ENCODE measurements at regions not wholly inside any gene's neighbourhood (a gene's known extent, or its start where the extent isn't known, plus 50 kb on each side); places are given as distances from the start of the nearest gene placed in this dataset.

DNA sequence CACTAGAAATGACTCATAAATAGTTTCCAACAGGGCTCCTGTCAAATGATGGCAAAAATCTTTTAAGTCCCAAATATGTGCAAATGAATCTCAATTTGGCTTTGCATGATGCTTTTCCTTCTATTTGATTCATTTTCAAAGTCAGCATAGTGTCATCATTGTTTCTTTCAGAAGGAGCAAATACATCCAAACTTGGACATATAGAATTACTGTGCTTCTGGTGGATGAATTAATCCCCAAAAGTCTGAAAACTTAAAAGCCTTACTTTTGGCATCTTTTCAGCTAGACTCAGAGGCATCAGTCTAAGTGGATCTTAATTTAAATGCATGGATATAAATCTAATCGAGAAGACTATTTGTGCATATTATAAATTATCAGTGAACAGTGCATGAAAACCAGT is 578.1 kb upstream of the FZD8 start:
- BruUV-seq (replicated peaks): no TSS peak
- Histone ChIP-seq H3K23ac (ENCODE audit: low read depth, low read length) (no peak overlapping the region), H3K4me3 (ENCODE audit: insufficient read depth, low read depth, low read length) (no peak overlapping the region), H2BK5ac (ENCODE audit: low read depth, low read length, poor library complexity, severe bottlenecking) (no peak overlapping the region), H2AFZ (replicated peaks; ENCODE audit: low read length, poor library complexity) (no peak overlapping the region), H3K9ac (ENCODE audit: low read depth, low read length) (no peak overlapping the region), H3K9me1 (ENCODE audit: insufficient read depth, low read length) (no peaks in the 10 kb centered on the region), H3K4ac (ENCODE audit: low read depth, low read length) (no peak overlapping the region), H3K9me3 (ENCODE audit: control insufficient read depth, insufficient read depth, low read length) (no peaks in the 10 kb centered on the region), H4K8ac (ENCODE audit: low read depth in 2 of 2, low read length in 2 of 2) (no peak overlapping the region), H2BK120ac (ENCODE audit: low read depth, low read length) (no peak overlapping the region), H3K27me3 (ENCODE audit: control insufficient read depth, insufficient read depth, low read length) (no peaks in the 10 kb centered on the region), H2AK5ac (ENCODE audit: low read depth, low read length) (no peak overlapping the region), H2BK15ac (ENCODE audit: low read depth, low read length) (no peak overlapping the region), H2BK20ac (ENCODE audit: low read depth, low read length) (no peak overlapping the region), H3K56ac (ENCODE audit: extremely low read depth, insufficient read depth, low read length) (no peak overlapping the region), H3K27ac (ENCODE audit: insufficient read depth, low read length) (no peak overlapping the region), H3K4me2 (ENCODE audit: low read depth, low read length) (no peak overlapping the region), H4K91ac (ENCODE audit: insufficient read depth, low read depth, low read length) (no peak overlapping the region), H3K36me3 (ENCODE audit: control insufficient read depth, insufficient read depth, low read length) (no peaks in the 10 kb centered on the region), H3K14ac (replicated peaks; ENCODE audit: low read depth, low read length) (no peak overlapping the region), H2AK9ac (replicated peaks; ENCODE audit: low read depth, low read length, poor library complexity) (no peak overlapping the region), H3K18ac (ENCODE audit: low read depth, low read length) (no peak overlapping the region), H3K79me1 (ENCODE audit: low read depth in 1 of 2, low read length in 2 of 2) (no peaks in the 10 kb centered on the region), H4K5ac (ENCODE audit: low read depth, low read length) (no peak overlapping the region), H3K4me1 (ENCODE audit: control insufficient read depth, insufficient read depth, low read length) (no peaks in the 10 kb centered on the region; the same call in 1 of the 2 replicates), H4K20me1 (ENCODE audit: insufficient read depth, low read length) (no peaks in the 10 kb centered on the region)
- in situ Hi-C loops (cut with MboI; ENCODE audit: low sequenced_read_pairs): no loop called here
- TF ChIP-seq, protein P1, sequence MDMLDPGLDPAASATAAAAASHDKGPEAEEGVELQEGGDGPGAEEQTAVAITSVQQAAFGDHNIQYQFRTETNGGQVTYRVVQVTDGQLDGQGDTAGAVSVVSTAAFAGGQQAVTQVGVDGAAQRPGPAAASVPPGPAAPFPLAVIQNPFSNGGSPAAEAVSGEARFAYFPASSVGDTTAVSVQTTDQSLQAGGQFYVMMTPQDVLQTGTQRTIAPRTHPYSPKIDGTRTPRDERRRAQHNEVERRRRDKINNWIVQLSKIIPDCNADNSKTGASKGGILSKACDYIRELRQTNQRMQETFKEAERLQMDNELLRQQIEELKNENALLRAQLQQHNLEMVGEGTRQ (IDR thresholded peaks at IDR 0.05; ENCODE audit: low read depth, low read length): no peak
- no peak for TF ChIP-seq BHLHE40 (IDR thresholded peaks at IDR 0.05; ENCODE audit: low read depth, low read length)
- no peak for TF ChIP-seq FOS (IDR thresholded peaks at IDR 0.05; ENCODE audit: low read depth, low read length)
- TF ChIP-seq RCOR1 (IDR thresholded peaks at IDR 0.05; ENCODE audit: insufficient replicate concordance, low read length): no peak
- no peak for TF ChIP-seq RFX5 (IDR thresholded peaks at IDR 0.05; ENCODE audit: low read depth, low read length)
- no peak for TF ChIP-seq POLR2A (IDR thresholded peaks at IDR 0.05; ENCODE audit: low read depth, low read length)
- TF ChIP-seq, protein P2, sequence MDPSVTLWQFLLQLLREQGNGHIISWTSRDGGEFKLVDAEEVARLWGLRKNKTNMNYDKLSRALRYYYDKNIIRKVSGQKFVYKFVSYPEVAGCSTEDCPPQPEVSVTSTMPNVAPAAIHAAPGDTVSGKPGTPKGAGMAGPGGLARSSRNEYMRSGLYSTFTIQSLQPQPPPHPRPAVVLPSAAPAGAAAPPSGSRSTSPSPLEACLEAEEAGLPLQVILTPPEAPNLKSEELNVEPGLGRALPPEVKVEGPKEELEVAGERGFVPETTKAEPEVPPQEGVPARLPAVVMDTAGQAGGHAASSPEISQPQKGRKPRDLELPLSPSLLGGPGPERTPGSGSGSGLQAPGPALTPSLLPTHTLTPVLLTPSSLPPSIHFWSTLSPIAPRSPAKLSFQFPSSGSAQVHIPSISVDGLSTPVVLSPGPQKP (IDR thresholded peaks at IDR 0.05; ENCODE audit: borderline replicate concordance, low read depth, low read length): no peak
- TF ChIP-seq MAZ (IDR thresholded peaks at IDR 0.05; ENCODE audit: borderline replicate concordance, low read depth, low read length): no peak
- no peak for TF ChIP-seq SMC3 (IDR thresholded peaks at IDR 0.05; ENCODE audit: low read depth, low read length)
- TF ChIP-seq MAFK (IDR thresholded peaks at IDR 0.05; ENCODE audit: low read depth, low read length): no peak
- TF ChIP-seq MXI1 (IDR thresholded peaks at IDR 0.05; ENCODE audit: borderline replicate concordance, low read depth, low read length): no peak
- no peak for TF ChIP-seq RAD21 (IDR thresholded peaks at IDR 0.05; ENCODE audit: low read length)
- TF ChIP-seq, protein P3, sequence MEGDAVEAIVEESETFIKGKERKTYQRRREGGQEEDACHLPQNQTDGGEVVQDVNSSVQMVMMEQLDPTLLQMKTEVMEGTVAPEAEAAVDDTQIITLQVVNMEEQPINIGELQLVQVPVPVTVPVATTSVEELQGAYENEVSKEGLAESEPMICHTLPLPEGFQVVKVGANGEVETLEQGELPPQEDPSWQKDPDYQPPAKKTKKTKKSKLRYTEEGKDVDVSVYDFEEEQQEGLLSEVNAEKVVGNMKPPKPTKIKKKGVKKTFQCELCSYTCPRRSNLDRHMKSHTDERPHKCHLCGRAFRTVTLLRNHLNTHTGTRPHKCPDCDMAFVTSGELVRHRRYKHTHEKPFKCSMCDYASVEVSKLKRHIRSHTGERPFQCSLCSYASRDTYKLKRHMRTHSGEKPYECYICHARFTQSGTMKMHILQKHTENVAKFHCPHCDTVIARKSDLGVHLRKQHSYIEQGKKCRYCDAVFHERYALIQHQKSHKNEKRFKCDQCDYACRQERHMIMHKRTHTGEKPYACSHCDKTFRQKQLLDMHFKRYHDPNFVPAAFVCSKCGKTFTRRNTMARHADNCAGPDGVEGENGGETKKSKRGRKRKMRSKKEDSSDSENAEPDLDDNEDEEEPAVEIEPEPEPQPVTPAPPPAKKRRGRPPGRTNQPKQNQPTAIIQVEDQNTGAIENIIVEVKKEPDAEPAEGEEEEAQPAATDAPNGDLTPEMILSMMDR (conservative IDR thresholded peaks at IDR 0.05; ENCODE audit: low read depth, low read length): no peak
- TF ChIP-seq NFE2L2 (IDR thresholded peaks at IDR 0.05; ENCODE audit: low read depth, low read length): no peak
- TF ChIP-seq CEBPB (IDR thresholded peaks at IDR 0.05; ENCODE audit: low read depth, low read length): no peak
- no peak for TF ChIP-seq CHD1 (IDR thresholded peaks at IDR 0.05; ENCODE audit: low read depth, low read length)
- ChIA-PET POLR2A (ENCODE audit: unreplicated experiment) (no interaction called here), CTCF (no interaction called here)
- dilution Hi-C loops (cut with HindIII; ENCODE audit: low sequenced_read_pairs, unreplicated experiment): no loop called here
- ATAC-seq (ENCODE audit: low read depth) (no peak), DNase-seq (no peak)
- intact Hi-C loops (cut with micrococcal nuclease): no loop called here
- WGBS, 2 experiments (ENCODE audit: extremely low coverage in 2 of 2, insufficient read length in 1 of 2): no CpG with 5 or more reads among the region's 1 CpG

Data from IMR-90 (cell line).